Stimulated activated CD8-positive, alpha-beta memory T cell treated with anti-CD3 and anti-CD28 coated beads, Interleukin-12 subunit alpha, Interleukin-12 subunit beta, amount 100 ng/mL, for 24 hours (primary cell): ENCODE measurements at regions not wholly inside any gene's neighbourhood (a gene's known extent, or its start where the extent isn't known, plus 50 kb on each side); places are given as distances from the start of the nearest gene placed in this dataset.

ENCODE experiments used
- DNase-seq: peaks from one replicate; pipeline ENCODE4 v3.0.0-alpha.2; 2020; ENCODE audit errors: extremely low read depth

- no peak for DNase-seq
Observed at GRCh38 chr7:106196460-106197021, 84.4 kb upstream of the SYPL1 start.

GRCh38 chr7:106193661-106194060 lies 81.5 kb upstream of the SYPL1 start:
- no peak for DNase-seq

GRCh38 chr7:106190589-106191330 lies 78.6 kb upstream of the SYPL1 start:
- no peak for DNase-seq

GRCh38 chr7:106187613-106188350 lies 75.7 kb upstream of the SYPL1 start:
- no peak for DNase-seq

- DNase-seq: no peak
Observed at GRCh38 chr7:106185719-106186118, 73.6 kb upstream of the SYPL1 start.

GRCh38 chr7:106183952-106184351 lies 71.8 kb upstream of the SYPL1 start:
- no peak for DNase-seq

GRCh38 chr7:106182904-106183303 lies 70.8 kb upstream of the SYPL1 start:
- no peak for DNase-seq

GRCh38 chr7:106181658-106182265 lies 69.7 kb upstream of the SYPL1 start:
- no peak for DNase-seq

GRCh38 chr7:106180721-106181120 lies 68.6 kb upstream of the SYPL1 start:
- DNase-seq: no peak

- DNase-seq: no peak
Observed at GRCh38 chr7:106179256-106179655, 67.1 kb upstream of the SYPL1 start.

- no peak for DNase-seq
Observed at GRCh38 chr7:106178593-106179134, 66.6 kb upstream of the SYPL1 start.

GRCh38 chr7:106177738-106178592 lies 65.9 kb upstream of the SYPL1 start:
- no peak for DNase-seq

- DNase-seq: no peak
Observed at GRCh38 chr7:106177300-106177690, 65.2 kb upstream of the SYPL1 start.

GRCh38 chr7:106176414-106177299 lies 64.5 kb upstream of the SYPL1 start:
- DNase-seq: peak; percentile 38

- no peak for DNase-seq
Observed at GRCh38 chr7:106175507-106175906, 63.4 kb upstream of the SYPL1 start.

GRCh38 chr7:106170651-106171050 lies 58.5 kb upstream of the SYPL1 start:
- DNase-seq: no peak

- no peak for DNase-seq
Observed at GRCh38 chr7:106169821-106170610, 57.9 kb upstream of the SYPL1 start.

- DNase-seq: no peak
Observed at GRCh38 chr7:106167439-106168136, 55.5 kb upstream of the SYPL1 start.
